GM10266 (cell line): ENCODE measurements at regions not wholly inside any gene's neighbourhood (a gene's known extent, or its start where the extent isn't known, plus 50 kb on each side); places are given as distances from the start of the nearest gene placed in this dataset.

Experiments
- DNase-seq: peaks from one replicate; pipeline ENCODE4 v3.0.0; 2012; ENCODE audit errors: extremely low spot score
- TF ChIP-seq, protein P1 (sequence below): IDR thresholded peaks from 2 replicates; pipeline ENCODE4 v1.5.1; 2012; ENCODE audit warnings: mild to moderate bottlenecking, low read depth; ENCODE audit not compliant: control insufficient read depth, insufficient read depth; ENCODE audit errors: missing control alignments

DNA sequence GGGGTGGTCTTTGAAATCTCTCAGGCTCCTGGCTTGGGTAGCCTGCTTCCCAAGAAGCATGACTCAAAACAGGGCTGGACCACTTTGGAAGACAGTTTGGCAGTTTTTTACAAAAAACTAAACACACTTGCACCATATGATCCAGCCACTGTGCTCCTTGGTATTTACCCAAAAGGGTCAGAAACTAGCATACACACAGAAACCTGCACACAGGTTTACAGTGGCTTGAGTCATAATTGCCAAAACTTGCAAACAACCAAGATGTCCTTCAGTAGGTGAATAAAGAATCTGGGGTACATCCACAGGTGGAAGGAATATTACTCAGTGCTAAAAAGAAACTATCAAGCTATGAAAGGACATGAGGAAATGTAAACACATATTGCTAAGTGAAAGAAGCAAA is 323.2 kb upstream of the CDH5 start:
- no peak for DNase-seq
- TF ChIP-seq, protein P1, sequence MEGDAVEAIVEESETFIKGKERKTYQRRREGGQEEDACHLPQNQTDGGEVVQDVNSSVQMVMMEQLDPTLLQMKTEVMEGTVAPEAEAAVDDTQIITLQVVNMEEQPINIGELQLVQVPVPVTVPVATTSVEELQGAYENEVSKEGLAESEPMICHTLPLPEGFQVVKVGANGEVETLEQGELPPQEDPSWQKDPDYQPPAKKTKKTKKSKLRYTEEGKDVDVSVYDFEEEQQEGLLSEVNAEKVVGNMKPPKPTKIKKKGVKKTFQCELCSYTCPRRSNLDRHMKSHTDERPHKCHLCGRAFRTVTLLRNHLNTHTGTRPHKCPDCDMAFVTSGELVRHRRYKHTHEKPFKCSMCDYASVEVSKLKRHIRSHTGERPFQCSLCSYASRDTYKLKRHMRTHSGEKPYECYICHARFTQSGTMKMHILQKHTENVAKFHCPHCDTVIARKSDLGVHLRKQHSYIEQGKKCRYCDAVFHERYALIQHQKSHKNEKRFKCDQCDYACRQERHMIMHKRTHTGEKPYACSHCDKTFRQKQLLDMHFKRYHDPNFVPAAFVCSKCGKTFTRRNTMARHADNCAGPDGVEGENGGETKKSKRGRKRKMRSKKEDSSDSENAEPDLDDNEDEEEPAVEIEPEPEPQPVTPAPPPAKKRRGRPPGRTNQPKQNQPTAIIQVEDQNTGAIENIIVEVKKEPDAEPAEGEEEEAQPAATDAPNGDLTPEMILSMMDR: no peak

DNA sequence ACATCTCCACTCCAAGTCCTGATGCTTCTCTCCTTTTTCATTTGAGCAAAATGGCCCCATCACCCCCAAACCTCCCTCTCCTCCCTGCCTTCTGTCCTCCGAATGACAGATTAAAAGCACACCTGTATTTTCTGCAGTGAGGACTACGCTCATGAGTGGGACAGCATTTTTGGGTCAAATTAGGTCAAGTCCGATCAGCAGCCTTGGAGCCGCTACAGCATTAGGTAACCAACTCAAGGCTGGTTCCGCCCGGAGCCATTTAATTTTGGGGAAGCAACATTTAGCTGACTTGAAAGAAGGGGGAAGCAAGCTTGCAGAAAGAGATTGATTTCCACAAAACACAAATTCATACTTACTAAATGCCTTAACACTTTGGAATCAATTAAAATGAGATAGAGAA is 324.1 kb upstream of the CDH5 start:
- DNase-seq: no peak
- TF ChIP-seq, protein P1: no peak

DNA sequence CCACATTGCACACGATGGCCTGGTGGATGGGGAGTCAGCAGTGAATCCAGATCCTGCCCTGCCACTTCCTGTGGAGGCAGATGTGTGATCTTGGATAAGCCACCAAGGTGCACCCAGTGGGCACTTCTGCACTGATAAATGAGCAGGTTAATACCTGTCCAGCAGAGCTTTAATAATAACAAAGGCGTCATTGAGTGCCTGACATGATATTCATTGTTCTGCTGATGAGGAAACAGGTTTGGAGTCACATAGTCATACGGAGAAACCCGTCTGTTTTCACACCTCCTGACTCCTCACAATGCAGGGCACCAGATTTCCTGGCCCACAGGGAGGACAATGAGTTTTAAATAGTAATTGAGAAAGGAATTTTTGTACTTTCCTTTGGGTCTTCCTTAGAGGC is 324.6 kb upstream of the CDH5 start:
- TF ChIP-seq, protein P1: no peak
- no peak for DNase-seq

DNA sequence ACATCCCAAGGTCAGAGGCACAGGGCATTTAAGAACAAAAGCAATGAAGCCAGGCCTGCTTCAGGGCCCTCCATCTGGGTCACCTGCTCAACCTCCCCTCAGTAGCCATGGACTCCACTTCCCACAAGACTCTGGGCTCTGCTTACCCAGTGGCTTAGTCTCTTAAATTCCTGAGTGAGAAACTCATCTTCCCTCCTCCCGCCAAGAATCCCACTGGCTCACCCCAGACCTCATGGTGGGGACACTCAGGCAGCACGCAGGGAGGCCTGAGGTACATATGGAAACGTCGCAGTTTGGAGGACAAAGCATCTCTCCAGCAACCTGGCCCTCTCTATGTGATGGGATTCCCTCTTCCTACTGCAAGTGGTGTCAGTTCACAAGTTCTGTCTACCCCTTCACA is 326.7 kb upstream of the CDH5 start:
- no peak for DNase-seq
- TF ChIP-seq, protein P1: no peak

DNA sequence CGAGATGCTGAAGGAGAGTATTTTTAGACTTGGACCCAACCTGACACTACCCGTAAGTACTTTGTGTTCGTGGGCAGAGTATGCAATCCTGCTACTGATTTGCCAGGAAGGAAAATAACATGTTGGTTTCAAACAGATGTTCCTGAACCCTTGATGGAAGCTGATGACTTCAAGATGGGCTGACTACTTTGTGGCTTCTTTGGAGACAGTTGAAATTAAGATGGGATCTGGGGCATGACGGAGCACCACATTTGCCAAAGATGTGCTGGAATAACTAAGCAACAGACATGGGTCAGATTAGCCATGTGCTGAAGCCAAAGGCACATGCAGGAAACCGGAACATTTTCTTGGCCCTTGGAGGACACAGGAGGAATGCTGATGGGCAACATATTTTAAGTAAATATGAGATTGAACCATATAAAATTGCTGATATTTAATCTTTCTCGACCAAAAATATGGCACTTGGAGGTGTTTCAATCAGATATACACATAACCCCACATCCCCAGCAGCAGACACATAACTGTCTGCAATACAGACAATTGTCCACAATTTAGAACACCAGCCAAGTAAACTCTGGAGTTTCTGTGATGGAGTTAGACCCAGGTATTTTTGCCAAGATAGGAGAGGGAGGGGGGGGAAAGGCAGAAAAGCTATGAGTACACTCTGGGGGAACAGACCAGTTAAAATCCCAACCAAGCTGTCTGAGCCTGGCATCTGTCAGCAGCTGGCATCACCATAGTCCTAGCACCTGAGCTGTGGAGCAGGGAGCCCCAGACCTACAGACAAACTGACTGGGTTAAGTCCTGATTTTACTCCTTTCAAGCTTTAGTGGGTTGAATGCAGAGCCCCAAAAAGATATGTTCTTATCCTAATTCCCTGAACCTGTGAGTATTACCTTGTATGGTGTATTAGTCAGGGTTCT is 329.4 kb upstream of the CDH5 start:
- TF ChIP-seq, protein P1: no peak
- no peak for DNase-seq

DNA sequence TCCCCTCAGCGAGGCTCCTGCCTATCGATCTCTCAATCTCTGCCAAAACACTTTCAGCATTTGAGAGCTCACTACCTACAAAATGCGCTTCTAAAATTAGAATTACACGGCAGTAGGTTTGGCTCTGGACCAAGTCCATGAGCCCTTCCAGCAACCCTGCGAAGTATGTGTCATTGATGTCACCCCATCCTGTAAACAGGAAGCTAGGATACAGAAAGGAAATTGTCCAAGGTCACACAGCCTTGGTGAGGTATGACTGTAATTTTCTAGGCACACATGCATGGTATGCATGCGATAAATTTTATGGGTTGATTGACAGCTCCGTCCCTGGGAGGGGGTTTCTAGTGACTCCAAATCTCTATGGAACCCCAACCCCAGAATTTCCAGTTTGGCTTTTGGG is 330.3 kb upstream of the CDH5 start:
- TF ChIP-seq, protein P1: no peak

DNA sequence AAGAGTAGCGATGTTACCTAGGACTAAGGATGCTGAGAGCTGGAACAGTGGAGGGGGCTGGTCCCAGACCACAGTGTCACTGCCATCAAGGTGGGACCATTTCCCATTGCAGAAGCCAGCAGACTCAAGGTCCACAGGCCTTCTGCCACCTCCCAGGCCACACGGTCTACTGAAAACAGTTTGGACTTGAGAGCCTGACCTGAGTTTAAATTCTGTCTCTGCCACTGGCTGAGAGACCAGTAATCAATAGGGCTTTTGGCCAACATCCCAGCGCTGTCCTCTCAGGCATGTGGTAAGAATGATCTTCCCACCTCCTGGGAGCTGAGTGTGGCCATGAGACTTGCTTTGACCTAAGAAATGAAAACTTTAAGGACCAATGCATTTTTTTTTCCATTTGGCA is 331.4 kb upstream of the CDH5 start:
- TF ChIP-seq, protein P1: no peak
- DNase-seq: no peak

More for the DNA sequence above, 330.3 kb upstream of the CDH5 start:
- no peak for DNase-seq
